GM12873 (cell line): ENCODE measurements at regions not wholly inside any gene's neighbourhood (a gene's known extent, or its start where the extent isn't known, plus 50 kb on each side); places are given as distances from the start of the nearest gene placed in this dataset.

Experiments
- CTCF ChIP-seq: IDR thresholded peaks from 2 replicates; pipeline ENCODE4 v1.5.1; 2012; ENCODE audit warnings: low read depth, mild to moderate bottlenecking, moderate library complexity, low read length, control low read depth; ENCODE audit not compliant: insufficient read depth; ENCODE audit errors: missing control alignments

GRCh38 chr18:30135938-30136337 is 906.6 kb downstream of the DSC3 start:
- TF ChIP-seq CTCF: no peak

GRCh38 chr18:30134020-30134419 is 908.5 kb downstream of the DSC3 start:
- no peak for TF ChIP-seq CTCF

GRCh38 chr18:30132959-30133358 is 909.6 kb downstream of the DSC3 start:
- no peak for TF ChIP-seq CTCF

- TF ChIP-seq CTCF: no peak
Measured at GRCh38 chr18:30121397-30121796, 921.1 kb downstream of the DSC3 start.

GRCh38 chr18:30113454-30113853 is 929.1 kb downstream of the DSC3 start:
- no peak for TF ChIP-seq CTCF

GRCh38 chr18:30106356-30106755 is 936.2 kb downstream of the DSC3 start:
- TF ChIP-seq CTCF: no peak

GRCh38 chr18:30103881-30104280 is 938.7 kb downstream of the DSC3 start:
- no peak for TF ChIP-seq CTCF
